Uterus (tissue), 3 donors: ENCODE measurements at regions not wholly inside any gene's neighbourhood (a gene's known extent, or its start where the extent isn't known, plus 50 kb on each side); places are given as distances from the start of the nearest gene placed in this dataset.

ENCODE experiments used
- DNase-seq, 2 donors: peaks; one replicate each; pipeline ENCODE4 v3.0.0-alpha.2; 2019 to 2020
- H3K27ac ChIP-seq, 2 donors: fragments of 200-600 bp; sonication (generic); 1 replicate in 1 of 2; 2 replicates in 1 of 2; pipeline ENCODE4 v1.5.1; 2016 to 2018
- H3K27me3 ChIP-seq, 2 donors: fragments of 200-600 bp; sonication (generic); one replicate each; pipeline ENCODE4 v1.5.1; 2018 to 2019; ENCODE audit warnings: control low read depth in 1 of 2
- H3K36me3 ChIP-seq, 2 donors: fragments of 200-600 bp; sonication (generic); one replicate each; pipeline ENCODE4 v1.5.1; 2019; ENCODE audit warnings: control low read depth in 1 of 2
- H3K4me1 ChIP-seq, 2 donors: fragments of 200-600 bp; sonication (generic); one replicate each; pipeline ENCODE4 v1.5.1; 2018 to 2019; ENCODE audit warnings: control low read depth in 1 of 2
- H3K4me3 ChIP-seq, 2 donors: fragments of 200-600 bp; sonication (generic); 1 replicate in 1 of 2; 2 replicates in 1 of 2; pipeline ENCODE4 v1.5.1; 2018 to 2019; ENCODE audit warnings: mild to moderate bottlenecking in 1 of 2
- H3K9me3 ChIP-seq, 2 donors: fragments of 200-600 bp; sonication (generic); one replicate each; pipeline ENCODE4 v1.5.1; 2019; ENCODE audit warnings: control low read depth in 1 of 2
- CTCF ChIP-seq, 4 experiments: fragments of 200-600 bp in 2 of 4; fragments of 450-650 bp in 2 of 4; sonication (generic) in 2 of 4; IDR thresholded peaks; one replicate each; pipeline ENCODE4 v1.5.1; 2016 to 2019; ENCODE audit warnings: antibody characterized with exemption in 4 of 4, mild to moderate bottlenecking in 2 of 4, moderate library complexity in 1 of 4
- POLR2A ChIP-seq, 2 donors: fragments of 450-650 bp; IDR thresholded peaks; one replicate each; pipeline ENCODE4 v1.6.1; 2016; ENCODE audit warnings: antibody characterized with exemption in 2 of 2, mild to moderate bottlenecking in 1 of 2, moderate library complexity in 1 of 2
- intact Hi-C: fragments of 100-400 bp; cut with DNase I; formaldehyde crosslinking; loops from one replicate; pipeline ENCODE4 v1.15.1; 2023; ENCODE audit warnings: low total_unique reads
- donor health status: DM: yes; HTN: yes; CAD: no.

GRCh38 chr7:21261627-21262594, 166.0 kb upstream of the SP4 start:
- Histone ChIP-seq H3K27ac (no peak overlapping the region), H3K4me3 (no peak overlapping the region), H3K4me1 (no peaks in the 10 kb centered on the region), H3K27me3 (no peaks in the 10 kb centered on the region), H3K9me3 (no peaks in the 10 kb centered on the region), H3K36me3 (no peaks in the 10 kb centered on the region)
- TF ChIP-seq POLR2A (IDR thresholded peaks at IDR 0.05) (no peak), CTCF (IDR thresholded peaks at IDR 0.05) (no peak)
- intact Hi-C loops: no loop called here
- DNase-seq: no peak

GRCh38 chr7:21269021-21269420, 158.9 kb upstream of the SP4 start:
- H3K4me3 ChIP-seq: no peak overlapping the region
- no peak for DNase-seq
- no peaks in the 10 kb centered on the region for H3K36me3 ChIP-seq
- no peaks in the 10 kb centered on the region for H3K4me1 ChIP-seq
- H3K27ac ChIP-seq: no peak overlapping the region
- H3K27me3 ChIP-seq: no peaks in the 10 kb centered on the region
- TF ChIP-seq CTCF (IDR thresholded peaks at IDR 0.05): no peak
- no peak for TF ChIP-seq POLR2A (IDR thresholded peaks at IDR 0.05)
- no peaks in the 10 kb centered on the region for H3K9me3 ChIP-seq
- intact Hi-C loops: no loop called here

GRCh38 chr7:21276471-21277035, 151.3 kb upstream of the SP4 start:
- Histone ChIP-seq H3K36me3 (no peaks in the 10 kb centered on the region), H3K27me3 (no peaks in the 10 kb centered on the region), H3K27ac (no peak overlapping the region), H3K4me3 (no peak overlapping the region), H3K4me1 (no peaks in the 10 kb centered on the region), H3K9me3 (no peaks in the 10 kb centered on the region)
- TF ChIP-seq POLR2A (IDR thresholded peaks at IDR 0.05) (no peak), CTCF (IDR thresholded peaks at IDR 0.05) (no peak)
- no peak for DNase-seq
- intact Hi-C loops: no loop called here

- no peak for DNase-seq
- no peaks in the 10 kb centered on the region for H3K9me3 ChIP-seq
- intact Hi-C loops: no loop called here
- no peak overlapping the region for H3K4me3 ChIP-seq
- H3K36me3 ChIP-seq: no peaks in the 10 kb centered on the region
- H3K4me1 ChIP-seq: no peaks in the 10 kb centered on the region
- H3K27ac ChIP-seq: no peak overlapping the region
- TF ChIP-seq POLR2A (IDR thresholded peaks at IDR 0.05): no peak
- TF ChIP-seq CTCF (IDR thresholded peaks at IDR 0.05): no peak
- no peaks in the 10 kb centered on the region for H3K27me3 ChIP-seq
Observed at GRCh38 chr7:21278944-21279343, 148.9 kb upstream of the SP4 start.

GRCh38 chr7:21281193-21281592, 146.7 kb upstream of the SP4 start:
- no peak overlapping the region for H3K4me3 ChIP-seq
- TF ChIP-seq POLR2A (IDR thresholded peaks at IDR 0.05): no peak
- TF ChIP-seq CTCF (IDR thresholded peaks at IDR 0.05): no peak
- H3K9me3 ChIP-seq: no peaks in the 10 kb centered on the region
- no peaks in the 10 kb centered on the region for H3K4me1 ChIP-seq
- H3K27me3 ChIP-seq: no peaks in the 10 kb centered on the region
- intact Hi-C loops: no loop called here
- H3K27ac ChIP-seq: no peak overlapping the region
- H3K36me3 ChIP-seq: no peaks in the 10 kb centered on the region
- DNase-seq: no peak
